Gastrocnemius medialis (tissue), 4 donors: ENCODE measurements at regions not wholly inside any gene's neighbourhood (a gene's known extent, or its start where the extent isn't known, plus 50 kb on each side); places are given as distances from the start of the nearest gene placed in this dataset.

Experiments
- CTCF ChIP-seq, 5 experiments: fragments of 450-650 bp in 3 of 5; fragments of 200-600 bp in 2 of 5; sonication (generic) in 2 of 5; IDR thresholded peaks in 4 of 5; conservative IDR thresholded peaks in 1 of 5; 1 replicate in 4 of 5; 2 replicates in 1 of 5; pipeline ENCODE4 v1.5.1; 2016 to 2019; ENCODE audit warnings: antibody characterized with exemption in 5 of 5, mild to moderate bottlenecking in 3 of 5, moderate library complexity in 3 of 5
- POLR2A ChIP-seq, 2 donors: fragments of 450-650 bp; IDR thresholded peaks; one replicate each; pipeline ENCODE4 v1.6.1; 2017; ENCODE audit warnings: antibody characterized with exemption in 2 of 2, mild to moderate bottlenecking in 2 of 2, moderate library complexity in 2 of 2

- TF ChIP-seq CTCF (IDR thresholded peaks at IDR 0.05 in 4 of 5, conservative IDR thresholded peaks at IDR 0.05 in 1 of 5), result no peak
- no peak for TF ChIP-seq POLR2A (IDR thresholded peaks at IDR 0.05)
These were observed 89.8 kb upstream of the DYRK2 start for GRCh38 chr12:67558775-67559174.
